Transverse colon (tissue), 4 donors: ENCODE measurements at regions not wholly inside any gene's neighbourhood (a gene's known extent, or its start where the extent isn't known, plus 50 kb on each side); places are given as distances from the start of the nearest gene placed in this dataset.
A peak's percentile ranks its signal among the peaks of the same experiment; 100 is the strongest.

ENCODE experiments used
- POLR2AphosphoS5 ChIP-seq, 3 donors: sonication (generic); formaldehyde crosslinking; IDR thresholded peaks; one replicate each; pipeline ENCODE4 v1.6.1; 2016; ENCODE audit warnings: antibody characterized with exemption in 3 of 3
- TF ChIP-seq, protein P1 (sequence below), 5 experiments: fragments of 200-600 bp in 3 of 5; fragments of 450-650 bp in 2 of 5; sonication (generic) in 3 of 5; IDR thresholded peaks; 1 replicate in 2 of 5; 2 replicates in 3 of 5; pipeline ENCODE4 v1.5.1; 2016 to 2017; ENCODE audit warnings: antibody characterized with exemption in 5 of 5, inconsistent platforms in 3 of 5, mild to moderate bottlenecking in 2 of 5, moderate library complexity in 1 of 5

- no peak for TF ChIP-seq POLR2AphosphoS5 (IDR thresholded peaks at IDR 0.05)
- TF ChIP-seq, protein P1, sequence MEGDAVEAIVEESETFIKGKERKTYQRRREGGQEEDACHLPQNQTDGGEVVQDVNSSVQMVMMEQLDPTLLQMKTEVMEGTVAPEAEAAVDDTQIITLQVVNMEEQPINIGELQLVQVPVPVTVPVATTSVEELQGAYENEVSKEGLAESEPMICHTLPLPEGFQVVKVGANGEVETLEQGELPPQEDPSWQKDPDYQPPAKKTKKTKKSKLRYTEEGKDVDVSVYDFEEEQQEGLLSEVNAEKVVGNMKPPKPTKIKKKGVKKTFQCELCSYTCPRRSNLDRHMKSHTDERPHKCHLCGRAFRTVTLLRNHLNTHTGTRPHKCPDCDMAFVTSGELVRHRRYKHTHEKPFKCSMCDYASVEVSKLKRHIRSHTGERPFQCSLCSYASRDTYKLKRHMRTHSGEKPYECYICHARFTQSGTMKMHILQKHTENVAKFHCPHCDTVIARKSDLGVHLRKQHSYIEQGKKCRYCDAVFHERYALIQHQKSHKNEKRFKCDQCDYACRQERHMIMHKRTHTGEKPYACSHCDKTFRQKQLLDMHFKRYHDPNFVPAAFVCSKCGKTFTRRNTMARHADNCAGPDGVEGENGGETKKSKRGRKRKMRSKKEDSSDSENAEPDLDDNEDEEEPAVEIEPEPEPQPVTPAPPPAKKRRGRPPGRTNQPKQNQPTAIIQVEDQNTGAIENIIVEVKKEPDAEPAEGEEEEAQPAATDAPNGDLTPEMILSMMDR (IDR thresholded peaks at IDR 0.05) = peak; percentile 25 to 55 (median 40)
Measured at GRCh38 chr9:88041447-88041846, 67.1 kb upstream of the CDK20 start.
